Small intestine (tissue), 7 donors: ENCODE measurements at regions not wholly inside any gene's neighbourhood (a gene's known extent, or its start where the extent isn't known, plus 50 kb on each side); places are given as distances from the start of the nearest gene placed in this dataset.
A peak's percentile ranks its signal among the peaks of the same experiment; 100 is the strongest.

Experiments
- DNase-seq, 2 donors: peaks; one replicate each; pipeline versions ENCODE4 v3.0.0 to v3.0.0-alpha.2; 2013
- FAIRE-seq: peaks from 2 replicates; lab custom pipeline; 2012; peaks lifted over from hg19 to GRCh38; lab: Jason Lieb, UNC
- H3K27ac ChIP-seq, 3 donors: one replicate each; pipeline ENCODE4 v1.5.1; 2013; ENCODE audit warnings: low read length in 2 of 3, mild to moderate bottlenecking in 2 of 3, control low read depth in 1 of 3, inconsistent platforms in 1 of 3, low read depth in 1 of 3, moderate library complexity in 1 of 3
- H3K27me3 ChIP-seq, 3 donors: one replicate each; pipeline ENCODE4 v1.6.1; 2013; ENCODE audit warnings: low read length in 3 of 3, inconsistent platforms in 1 of 3; ENCODE audit not compliant: control insufficient read depth in 3 of 3, insufficient read depth in 3 of 3
- H3K36me3 ChIP-seq, 3 donors: one replicate each; pipeline ENCODE4 v1.6.1; 2013; ENCODE audit warnings: low read length in 3 of 3, inconsistent platforms in 1 of 3, low read depth in 1 of 3, mild to moderate bottlenecking in 1 of 3, moderate library complexity in 1 of 3; ENCODE audit not compliant: control insufficient read depth in 3 of 3, insufficient read depth in 2 of 3
- H3K4me1 ChIP-seq, 3 donors: one replicate each; pipeline ENCODE4 v1.6.1; 2013; ENCODE audit warnings: low read length in 2 of 3, inconsistent platforms in 1 of 3, low read depth in 1 of 3, mild to moderate bottlenecking in 1 of 3, moderate library complexity in 1 of 3; ENCODE audit not compliant: control insufficient read depth in 3 of 3, insufficient read depth in 2 of 3
- H3K4me3 ChIP-seq, 3 donors: one replicate each; pipeline ENCODE4 v1.5.1; 2013; ENCODE audit warnings: low read length in 3 of 3, control low read depth in 1 of 3, inconsistent platforms in 1 of 3, low read depth in 1 of 3, mild to moderate bottlenecking in 1 of 3, moderate library complexity in 1 of 3
- H3K9me3 ChIP-seq, 2 donors: one replicate each; pipeline ENCODE4 v1.6.1; 2013; ENCODE audit warnings: low read depth in 1 of 2, low read length in 1 of 2; ENCODE audit not compliant: control insufficient read depth in 2 of 2, insufficient read depth in 1 of 2
- WGBS, 3 donors: extraction: QIAGEN DNeasy Blood & Tissue Kit; methylation state at CpG; one replicate each; pipeline ENCODE4 v1.1.7; 2013; 5-methylcytosine and 5-hydroxymethylcytosine counted together
- donor health status: healthy with polysubstance abuse.
- donor health status: control.
- donor health status: control.
- donor health status: Bipolar disorder and iron deficiency.
- donor health status: healthy.

DNA sequence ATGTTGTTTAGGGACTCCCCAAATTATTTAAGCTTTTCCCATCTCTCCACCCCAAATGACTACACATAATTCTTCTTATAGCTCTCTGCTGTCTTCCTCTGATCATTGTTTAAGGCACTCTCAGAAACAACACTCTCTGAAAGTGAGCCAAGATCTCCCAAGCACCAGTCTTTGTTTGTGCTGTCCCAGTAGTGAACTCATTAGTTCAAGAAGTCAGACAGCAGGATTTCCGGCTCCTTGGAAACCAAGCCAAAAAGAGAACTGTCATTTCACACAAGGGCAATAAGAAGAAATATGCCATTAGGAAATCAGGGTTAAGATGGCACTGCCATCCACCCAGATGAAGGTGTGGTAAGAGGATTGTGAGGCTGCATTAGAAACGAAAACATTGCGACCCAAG, 83.1 kb downstream of the FZD1 start:
- Histone ChIP-seq H3K27ac (no peak overlapping the region), H3K4me1 (no peaks in the 10 kb centered on the region), H3K27me3 (no peaks in the 10 kb centered on the region), H3K4me3 (no peak overlapping the region), H3K36me3 (no peaks in the 10 kb centered on the region), H3K9me3 (no peaks in the 10 kb centered on the region)
- FAIRE-seq (no peak), DNase-seq (peak in 1 of 2 donors; percentile 3)
- WGBS, 3 donors = 64 to 76% (median 71%) methylated on average over 3 of the region's 3 CpGs

DNA sequence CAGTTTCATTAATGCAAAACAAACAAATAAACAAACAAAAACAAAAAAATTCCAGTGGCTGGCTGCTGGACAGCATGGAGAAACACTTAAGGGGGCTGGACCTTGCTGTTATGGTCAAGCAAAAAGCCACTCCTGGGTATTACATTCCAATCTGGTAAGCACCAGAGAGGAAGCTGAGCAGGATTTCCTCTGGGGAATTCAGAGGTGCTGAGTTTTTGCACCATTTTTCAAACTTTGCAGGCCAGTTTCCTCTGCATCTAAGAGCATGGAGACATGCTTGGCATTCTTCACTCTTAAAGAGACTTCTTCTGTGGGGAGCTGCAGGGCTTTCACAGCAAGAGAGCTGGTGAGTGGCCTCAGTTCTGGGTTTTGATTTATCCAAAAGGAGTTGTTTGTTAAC, 84.5 kb downstream of the FZD1 start:
- H3K27me3 ChIP-seq = no peaks in the 10 kb centered on the region
- no peak for FAIRE-seq
- DNase-seq = no peak
- H3K9me3 ChIP-seq = no peaks in the 10 kb centered on the region
- no peaks in the 10 kb centered on the region for H3K36me3 ChIP-seq
- H3K27ac ChIP-seq = no peak overlapping the region
- H3K4me3 ChIP-seq = no peak overlapping the region
- no peaks in the 10 kb centered on the region for H3K4me1 ChIP-seq

DNA sequence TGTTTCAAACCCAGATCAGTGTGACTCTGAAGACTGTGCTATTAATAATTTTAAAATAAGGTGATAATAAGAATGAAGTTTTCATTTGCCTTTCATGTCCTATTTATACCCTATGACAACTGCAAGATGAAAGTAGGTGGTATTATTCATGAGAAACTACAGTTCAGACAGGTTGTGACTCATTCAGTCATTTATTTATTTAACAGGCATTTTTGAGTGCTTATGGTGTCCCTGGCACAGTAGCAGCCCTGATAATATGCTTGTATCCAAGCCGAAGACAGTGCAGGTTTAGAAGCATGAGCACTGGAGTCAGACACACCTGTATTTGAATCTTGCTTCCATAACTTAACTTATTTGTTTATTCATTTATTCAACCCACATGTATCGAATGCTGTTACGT, 87.1 kb downstream of the FZD1 start:
- no peaks in the 10 kb centered on the region for H3K4me1 ChIP-seq
- H3K27me3 ChIP-seq = no peaks in the 10 kb centered on the region
- H3K9me3 ChIP-seq = no peaks in the 10 kb centered on the region
- no peak overlapping the region for H3K27ac ChIP-seq
- H3K4me3 ChIP-seq = no peak overlapping the region
- no peaks in the 10 kb centered on the region for H3K36me3 ChIP-seq
- 73 to 87% (median 75%) methylated on average over 3 of the region's 3 CpGs for WGBS, 3 donors
- no peak for FAIRE-seq
- DNase-seq = no peak

DNA sequence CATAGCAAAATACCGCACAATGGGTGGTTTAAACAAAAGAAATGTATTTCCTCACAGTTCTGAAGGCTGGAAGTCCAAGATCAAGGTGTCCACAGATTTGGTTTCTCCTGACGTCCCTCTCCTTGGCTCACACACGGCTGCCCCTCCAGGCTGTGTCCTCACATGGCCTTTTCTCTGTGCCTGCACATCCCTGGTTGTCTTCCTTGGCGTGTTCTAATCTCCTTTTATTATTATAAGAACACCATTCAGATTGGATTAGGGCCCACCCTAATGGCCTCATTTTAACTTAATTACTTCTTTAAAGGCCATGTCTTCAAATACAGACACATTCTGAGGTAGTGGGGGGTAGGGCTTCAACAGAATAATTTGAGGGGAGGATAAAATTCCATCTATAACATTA, 87.9 kb downstream of the FZD1 start:
- DNase-seq (no peak), FAIRE-seq (no peak)
- H3K36me3 ChIP-seq = no peaks in the 10 kb centered on the region
- H3K27me3 ChIP-seq = no peaks in the 10 kb centered on the region
- H3K4me1 ChIP-seq = no peaks in the 10 kb centered on the region
- H3K27ac ChIP-seq = no peak overlapping the region
- H3K9me3 ChIP-seq = no peaks in the 10 kb centered on the region
- no peak overlapping the region for H3K4me3 ChIP-seq
- WGBS, 3 donors = 59 to 80% (median 69%) methylated on average over 4 of the region's 4 CpGs

DNA sequence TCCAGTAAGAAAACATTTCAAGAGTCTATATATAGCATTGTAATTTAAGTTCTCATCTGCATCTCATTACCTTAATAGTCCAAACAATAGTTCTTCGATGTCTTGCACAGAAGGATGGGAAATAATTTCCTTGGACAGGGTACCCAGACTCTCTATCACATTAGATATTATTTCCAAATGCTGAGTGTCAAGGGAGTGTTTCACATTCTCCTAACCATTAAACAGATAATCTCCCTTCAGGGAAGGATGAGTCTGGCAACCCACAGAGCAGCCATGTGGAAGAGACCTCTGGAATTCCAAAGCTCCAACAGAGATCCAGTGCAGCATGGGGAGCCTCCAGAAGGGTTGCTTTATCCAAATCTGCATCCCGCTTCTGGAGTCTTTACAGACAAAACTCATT, 89.6 kb downstream of the FZD1 start:
- no peaks in the 10 kb centered on the region for H3K36me3 ChIP-seq
- H3K27me3 ChIP-seq = no peaks in the 10 kb centered on the region
- H3K27ac ChIP-seq = no peak overlapping the region
- no peaks in the 10 kb centered on the region for H3K4me1 ChIP-seq
- FAIRE-seq (no peak), DNase-seq (no peak)
- H3K9me3 ChIP-seq = no peaks in the 10 kb centered on the region
- 64 to 77% (median 70%) methylated on average over 2 of the region's 2 CpGs for WGBS, 3 donors
- H3K4me3 ChIP-seq = no peak overlapping the region

DNA sequence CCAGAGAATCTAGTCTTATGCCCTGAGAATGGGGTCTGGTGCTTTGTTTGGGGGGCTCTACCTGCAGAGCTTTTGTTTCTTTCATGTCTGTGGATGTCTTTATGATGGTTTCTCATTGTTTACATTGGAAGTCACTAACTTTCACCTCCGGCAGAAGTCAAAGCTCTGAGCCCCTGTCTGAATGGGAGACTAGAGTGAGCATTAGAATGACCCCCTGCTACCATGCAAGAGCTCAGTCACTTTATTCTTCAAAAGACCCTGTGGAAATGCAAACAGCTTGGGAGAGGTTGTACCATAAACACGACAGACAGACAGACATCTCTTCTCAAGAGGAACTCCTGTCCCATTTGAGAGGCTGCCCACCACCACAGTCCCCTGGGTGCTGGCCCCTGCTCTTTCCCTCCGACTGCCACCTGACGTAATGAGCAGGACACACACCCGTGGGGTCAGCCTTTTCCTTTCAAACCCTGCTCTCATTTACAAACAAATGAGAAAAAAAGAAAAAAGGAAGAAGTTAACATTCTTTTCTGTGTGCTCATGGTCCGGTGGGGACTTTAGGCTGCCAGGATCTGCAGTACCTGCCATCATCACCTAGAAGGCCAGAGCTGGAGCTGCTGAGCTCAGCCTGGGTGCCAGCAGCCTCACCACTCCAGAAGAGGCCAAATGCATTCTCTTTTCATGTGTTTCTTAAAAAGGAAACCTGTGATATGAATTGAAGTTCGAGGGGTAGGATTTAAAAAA, 91.6 kb downstream of the FZD1 start:
- no peaks in the 10 kb centered on the region for H3K4me1 ChIP-seq
- H3K27ac ChIP-seq = no peak overlapping the region
- no peak overlapping the region for H3K4me3 ChIP-seq
- no peak for DNase-seq
- no peaks in the 10 kb centered on the region for H3K9me3 ChIP-seq
- no peaks in the 10 kb centered on the region for H3K27me3 ChIP-seq
- FAIRE-seq = no peak
- no peaks in the 10 kb centered on the region for H3K36me3 ChIP-seq
- WGBS, 3 donors = 56 to 65% (median 57%) methylated on average over 7 of the region's 7 CpGs

DNA sequence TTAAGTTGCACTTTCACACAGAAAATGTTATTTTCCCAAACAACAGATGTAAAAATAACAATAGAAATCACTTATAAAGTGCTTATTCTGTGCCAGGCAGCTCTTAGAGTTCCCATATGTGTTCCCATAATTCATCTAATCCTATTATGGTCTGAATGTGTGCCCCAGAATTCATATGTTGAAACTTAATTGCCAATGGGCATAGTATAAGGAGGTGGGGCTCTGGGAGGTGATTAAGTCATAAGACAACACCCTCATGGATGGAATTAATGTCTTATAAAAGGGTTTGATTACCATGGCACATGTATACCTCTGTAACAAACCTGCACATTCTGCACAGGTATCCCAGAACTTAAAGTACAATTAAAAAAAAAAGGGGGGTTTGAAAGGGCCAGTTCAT, 92.7 kb downstream of the FZD1 start:
- FAIRE-seq (no peak), DNase-seq (no peak)
- no peaks in the 10 kb centered on the region for H3K27me3 ChIP-seq
- no peaks in the 10 kb centered on the region for H3K36me3 ChIP-seq
- H3K4me3 ChIP-seq = no peak overlapping the region
- no peaks in the 10 kb centered on the region for H3K9me3 ChIP-seq
- H3K27ac ChIP-seq = no peak overlapping the region
- H3K4me1 ChIP-seq = no peaks in the 10 kb centered on the region

DNA sequence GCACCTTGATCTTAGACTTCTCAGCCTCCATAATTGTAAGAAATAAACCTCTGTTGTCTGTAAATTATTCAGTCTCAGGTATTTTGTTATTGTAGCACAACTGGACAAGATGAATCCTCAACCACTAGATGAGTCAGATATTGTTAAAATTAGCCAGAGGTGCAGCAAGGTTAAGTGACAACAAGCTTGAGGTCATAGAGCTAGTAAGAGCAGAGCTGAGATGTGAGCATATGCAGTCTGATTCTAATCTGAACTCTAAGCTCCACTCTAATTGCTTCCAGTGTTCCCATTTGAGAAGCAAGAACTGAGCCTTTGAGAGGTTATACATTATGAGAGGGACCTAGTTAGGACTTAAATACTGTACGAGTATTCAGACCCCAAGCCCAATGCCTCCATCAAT, 93.1 kb downstream of the FZD1 start:
- DNase-seq = no peak
- 78 to 86% (median 79%) methylated on average over 1 of the region's 1 CpG for WGBS, 3 donors
- no peak for FAIRE-seq
- Histone ChIP-seq H3K27ac (no peak overlapping the region), H3K27me3 (no peaks in the 10 kb centered on the region), H3K36me3 (no peaks in the 10 kb centered on the region), H3K4me1 (no peaks in the 10 kb centered on the region), H3K9me3 (no peaks in the 10 kb centered on the region), H3K4me3 (no peak overlapping the region)

DNA sequence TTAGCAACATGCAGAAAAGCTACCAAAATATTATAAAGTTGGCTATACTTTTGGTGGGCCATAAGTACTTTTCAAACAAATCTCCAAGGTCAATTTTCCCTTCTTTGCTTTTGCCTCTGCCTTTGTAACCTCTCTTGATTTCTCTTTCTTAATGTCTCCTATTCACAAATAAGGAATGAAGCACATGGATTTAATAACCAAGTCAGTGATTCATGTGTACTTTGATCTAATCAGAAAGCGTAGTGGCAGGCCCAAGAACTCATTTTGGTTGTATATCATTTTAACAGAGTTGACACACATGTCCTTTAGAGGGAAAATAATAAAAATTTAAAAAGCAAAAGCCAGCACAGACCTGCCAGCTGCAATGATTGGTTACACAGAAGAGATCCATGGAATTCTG, 93.7 kb downstream of the FZD1 start:
- no peak for FAIRE-seq
- Histone ChIP-seq H3K9me3 (no peaks in the 10 kb centered on the region), H3K27me3 (no peaks in the 10 kb centered on the region), H3K27ac (no peak overlapping the region), H3K4me3 (no peak overlapping the region), H3K4me1 (no peaks in the 10 kb centered on the region), H3K36me3 (no peaks in the 10 kb centered on the region)
- WGBS, 3 donors = 20 to 47% (median 20%) methylated on average over 1 of the region's 1 CpG
- no peak for DNase-seq
